ENCODE measurements at regions not wholly inside any gene's neighbourhood (a gene's known extent, or its start where the extent isn't known, plus 50 kb on each side); places are given as distances from the start of the nearest gene placed in this dataset.

- TF ChIP-seq REST (IDR thresholded peaks at IDR 0.05; ENCODE audit: insufficient replicate concordance, low read depth) (no peak), CTCF (IDR thresholded peaks at IDR 0.05; ENCODE audit: insufficient read depth, low read length) (no peak), SPI1 (IDR thresholded peaks at IDR 0.05; ENCODE audit: borderline replicate concordance, low read depth) (no peak), POLR2AphosphoS5 (IDR thresholded peaks at IDR 0.05; ENCODE audit: low read depth) (no peak), GABPA (IDR thresholded peaks at IDR 0.05; ENCODE audit: low read depth) (no peak)
- Histone ChIP-seq H3K27ac (replicated peaks) (no peak overlapping the region), H3K27me3 (ENCODE audit: insufficient read depth, poor library complexity, severe bottlenecking) (no peaks in the 10 kb centered on the region), H3K4me3 (replicated peaks; ENCODE audit: insufficient read depth, low read length) (no peak overlapping the region)
- no peak for DNase-seq (ENCODE audit: low read depth in 1 of 2, low spot score in 1 of 2)
Observed at GRCh38 chr2:239815671-239816070, 209.5 kb downstream of the NDUFA10 start.

- Histone ChIP-seq H3K27me3 (ENCODE audit: insufficient read depth, poor library complexity, severe bottlenecking) (no peaks in the 10 kb centered on the region), H3K27ac (replicated peaks) (no peak overlapping the region), H3K4me3 (replicated peaks; ENCODE audit: insufficient read depth, low read length) (no peak overlapping the region)
- DNase-seq (ENCODE audit: low read depth in 1 of 2, low spot score in 1 of 2): no peak
- TF ChIP-seq GABPA (IDR thresholded peaks at IDR 0.05; ENCODE audit: low read depth) (no peak), POLR2AphosphoS5 (IDR thresholded peaks at IDR 0.05; ENCODE audit: low read depth) (no peak), CTCF (IDR thresholded peaks at IDR 0.05; ENCODE audit: insufficient read depth, low read length) (no peak), REST (IDR thresholded peaks at IDR 0.05; ENCODE audit: insufficient replicate concordance, low read depth) (no peak), SPI1 (IDR thresholded peaks at IDR 0.05; ENCODE audit: borderline replicate concordance, low read depth) (no peak)
Observed at GRCh38 chr2:239814861-239815601, 210.1 kb downstream of the NDUFA10 start.

- no peak for DNase-seq (ENCODE audit: low read depth in 1 of 2, low spot score in 1 of 2)
- TF ChIP-seq POLR2AphosphoS5 (IDR thresholded peaks at IDR 0.05; ENCODE audit: low read depth) (no peak), CTCF (IDR thresholded peaks at IDR 0.05; ENCODE audit: insufficient read depth, low read length) (no peak), GABPA (IDR thresholded peaks at IDR 0.05; ENCODE audit: low read depth) (no peak), REST (IDR thresholded peaks at IDR 0.05; ENCODE audit: insufficient replicate concordance, low read depth) (no peak), SPI1 (IDR thresholded peaks at IDR 0.05; ENCODE audit: borderline replicate concordance, low read depth) (no peak)
- Histone ChIP-seq H3K4me3 (replicated peaks; ENCODE audit: insufficient read depth, low read length) (no peak overlapping the region), H3K27ac (replicated peaks) (no peak overlapping the region), H3K27me3 (ENCODE audit: insufficient read depth, poor library complexity, severe bottlenecking) (no peaks in the 10 kb centered on the region)
Observed at GRCh38 chr2:239814116-239814860, 210.9 kb downstream of the NDUFA10 start.
